HCT116 (cell line): ENCODE measurements at regions not wholly inside any gene's neighbourhood (a gene's known extent, or its start where the extent isn't known, plus 50 kb on each side); places are given as distances from the start of the nearest gene placed in this dataset.

Experiments
- ATAC-seq: fragments of 200-7000 bp; cut with Tn5 transposase; 2 replicates; pipeline ENCODE4 v1.9.1; 2020; ENCODE audit warnings: mild to moderate bottlenecking, moderate library complexity
- BruUV-seq: library from RNA; stranded (reverse); fragments of 400-500 nt; replicated peaks from 2 replicates; lab custom pipeline; 2021; lab: Mats Ljungman, UMichigan
- CTCF ChIA-PET: fragments of 300-600 bp; sonication (Branson Sonifier 250); formaldehyde crosslinking; loops from one replicate; lab custom pipeline; 2021; ENCODE audit warnings: antibody characterized with exemption; lab: Charles Lee
- POLR2A ChIA-PET: fragments of 300-600, 350-600 bp; sonication (Branson Sonifier 250); formaldehyde crosslinking; loops from one replicate; lab custom pipeline; 2021; ENCODE audit warnings: antibody characterized with exemption; lab: Charles Lee
- RAD21 ChIA-PET, 2 experiments: fragments of 300-600 bp; sonication (Branson Sonifier 250); formaldehyde crosslinking; loops; one replicate each; lab custom pipeline; 2023; ENCODE audit warnings: low total read pairs in 2 of 2; ENCODE audit not compliant: uncharacterized antibody in 2 of 2, unreplicated experiment in 2 of 2, low non-redundant PET in 1 of 2; lab: Charles Lee
- DNase-seq: peaks from one replicate; pipeline ENCODE4 v3.0.0-alpha.2; 2010; ENCODE audit warnings: low read depth, low spot score
- H2AFZ ChIP-seq: fragments of 200-600 bp; shearing (Covaris generic), sonication (generic); 2 replicates; pipeline ENCODE4 v1.6.1; 2017; ENCODE audit warnings: low read depth, mixed run types, mixed read lengths, antibody characterized with exemption, low read length; ENCODE audit not compliant: poor library complexity, severe bottlenecking
- H3K27ac ChIP-seq: 2 replicates; pipeline ENCODE4 v1.5.1; 2012; ENCODE audit warnings: low read depth, low read length
- H3K27me3 ChIP-seq: fragments of 200-600 bp; sonication (generic); 2 replicates; pipeline ENCODE4 v1.6.1; 2016; ENCODE audit warnings: mixed run types, low read length, mixed read lengths; ENCODE audit not compliant: insufficient read depth
- H3K36me3 ChIP-seq, 2 experiments: fragments of 200-500 bp in 1 of 2; fragments of 200-600 bp in 1 of 2; sonication (Bioruptor generic) in 1 of 2; sonication (generic) in 1 of 2; 2 replicates each; pipeline versions ENCODE4 v1.5.1 to v1.6.1; 2014 to 2016; ENCODE audit warnings: low read length in 2 of 2, inconsistent platforms in 1 of 2, mixed read lengths in 1 of 2, mixed run types in 1 of 2; ENCODE audit not compliant: insufficient read depth in 2 of 2, control insufficient read depth in 1 of 2
- H3K4me1 ChIP-seq, 2 experiments: fragments of 200-600 bp in 1 of 2; sonication (generic) in 1 of 2; 2 replicates each; pipeline versions ENCODE4 v1.5.1 to v1.6.1; 2012 to 2017; ENCODE audit warnings: low read length in 2 of 2, inconsistent platforms in 1 of 2, mild to moderate bottlenecking in 1 of 2, mixed read lengths in 1 of 2, mixed run types in 1 of 2, moderate library complexity in 1 of 2; ENCODE audit not compliant: insufficient read depth in 2 of 2, control insufficient read depth in 1 of 2
- H3K4me2 ChIP-seq: fragments of 200-600 bp; sonication (generic); 2 replicates; pipeline ENCODE4 v1.6.1; 2017; ENCODE audit warnings: mixed run types, low read length, mixed read lengths
- H3K4me3 ChIP-seq, 2 experiments: fragments of 200-600 bp in 1 of 2; sonication (generic) in 1 of 2; replicated peaks in 1 of 2; 2 replicates each; pipeline ENCODE4 v1.5.1; 2011 to 2016; ENCODE audit warnings: low read length in 2 of 2, control low read depth in 1 of 2, low read depth in 1 of 2, mild to moderate bottlenecking in 1 of 2, mixed read lengths in 1 of 2, mixed run types in 1 of 2
- H3K79me2 ChIP-seq: fragments of 200-600 bp; sonication (generic); 2 replicates; pipeline ENCODE4 v1.6.1; 2017; ENCODE audit warnings: mild to moderate bottlenecking, mixed run types, low read length, moderate library complexity, mixed read lengths; ENCODE audit not compliant: insufficient read depth
- H3K9ac ChIP-seq: fragments of 200-600 bp; sonication (generic); 2 replicates; pipeline ENCODE4 v1.6.1; 2016; ENCODE audit warnings: low read length, mixed read lengths
- H3K9me2 ChIP-seq: fragments of 200-600 bp; sonication (generic), shearing (Covaris generic); 2 replicates; pipeline ENCODE4 v1.6.1; 2017; ENCODE audit warnings: mixed run types, mild to moderate bottlenecking, moderate library complexity; ENCODE audit not compliant: insufficient read depth
- H3K9me3 ChIP-seq, 2 experiments: fragments of 200-500 bp in 1 of 2; fragments of 200-600 bp in 1 of 2; sonication (Bioruptor generic) in 1 of 2; sonication (generic) in 1 of 2; 2 replicates each; pipeline ENCODE4 v1.6.1; 2014 to 2017; ENCODE audit warnings: low read length in 2 of 2, mixed read lengths in 2 of 2, inconsistent platforms in 1 of 2, low read depth in 1 of 2, mild to moderate bottlenecking in 1 of 2, mixed run types in 1 of 2, moderate library complexity in 1 of 2; ENCODE audit not compliant: control insufficient read depth in 1 of 2, insufficient read depth in 1 of 2
- H4K20me1 ChIP-seq: fragments of 200-600 bp; sonication (generic), shearing (Covaris generic); 2 replicates; pipeline ENCODE4 v1.6.1; 2017; ENCODE audit warnings: mixed run types, mild to moderate bottlenecking, moderate library complexity; ENCODE audit not compliant: insufficient read depth
- CBX3 ChIP-seq: IDR thresholded peaks from 2 replicates; pipeline ENCODE4 v1.6.1; 2012; ENCODE audit warnings: low read depth
- CEBPB ChIP-seq: IDR thresholded peaks from 2 replicates; pipeline ENCODE4 v1.6.1; 2012; ENCODE audit warnings: low read depth
- EGR1 ChIP-seq: IDR thresholded peaks from 2 replicates; pipeline ENCODE4 v1.6.1; 2012; ENCODE audit warnings: low read depth
- ELF1 ChIP-seq: IDR thresholded peaks from 2 replicates; pipeline ENCODE4 v1.6.1; 2012; ENCODE audit warnings: low read depth, borderline replicate concordance
- EZH2 ChIP-seq: fragments of 200-600 bp; sonication (generic); IDR thresholded peaks from 2 replicates; pipeline ENCODE4 v1.6.1; 2017; ENCODE audit warnings: antibody characterized with exemption, mixed run types
- EZH2phosphoT487 ChIP-seq: fragments of 200-600 bp; IDR thresholded peaks from 2 replicates; pipeline ENCODE4 v1.6.1; 2018; ENCODE audit warnings: antibody characterized with exemption, borderline replicate concordance
- JUND ChIP-seq: IDR thresholded peaks from 2 replicates; pipeline ENCODE4 v1.6.1; 2012
- RAD21 ChIP-seq: IDR thresholded peaks from 2 replicates; pipeline ENCODE4 v1.6.1; 2012; ENCODE audit warnings: low read depth, mild to moderate bottlenecking
- ZFX ChIP-seq: fragments of 450-650 bp; IDR thresholded peaks from 2 replicates; pipeline ENCODE4 v1.6.1; 2017
- intact Hi-C: fragments of 100-400 bp; cut with micrococcal nuclease; formaldehyde crosslinking; loops from 2 replicates; pipeline ENCODE4 v1.10.0; 2022
- TF ChIP-seq, protein P1 (sequence below): IDR thresholded peaks from 2 replicates; pipeline ENCODE4 v1.6.1; 2011; ENCODE audit warnings: mild to moderate bottlenecking, low read length, moderate library complexity; ENCODE audit not compliant: insufficient replicate concordance; ENCODE audit errors: extremely low read depth
- TF ChIP-seq, protein P2 (sequence below): IDR thresholded peaks from 2 replicates; pipeline ENCODE4 v1.6.1; 2012; ENCODE audit warnings: low read depth

DNA sequence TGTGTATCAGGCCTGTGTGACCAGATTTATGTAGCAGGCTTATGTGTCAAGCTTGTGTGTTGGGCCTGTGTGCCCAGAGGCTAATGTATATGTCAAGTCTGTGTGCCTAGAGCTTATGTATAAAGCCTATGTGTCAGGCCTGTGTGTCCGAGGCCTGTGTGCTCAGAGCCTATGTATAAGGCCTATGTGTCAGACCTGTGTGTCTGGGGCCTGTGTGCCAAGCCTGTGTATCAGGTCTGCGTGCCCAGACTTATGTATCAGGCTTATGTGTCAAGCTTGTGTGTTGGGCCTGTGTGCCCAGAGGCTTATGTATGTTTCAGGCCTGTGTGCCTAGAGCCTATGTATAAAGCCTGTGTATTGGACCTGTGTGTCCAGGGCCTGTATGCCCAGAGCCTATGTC, 249.3 kb upstream of the AVPR1A start:
- no peak overlapping the region for H3K27ac ChIP-seq
- no peaks in the 10 kb centered on the region for H3K9me3 ChIP-seq
- CTCF ChIA-PET: no interaction called here
- H3K36me3 ChIP-seq: no peaks in the 10 kb centered on the region
- ATAC-seq (0 out of 2 replicates have a peak, but pooled peaks have one; percentile 27), DNase-seq (no peak)
- 0 out of 2 replicates have a peak, but pooled peaks have one; percentile 1 for TF ChIP-seq ZFX
- TF ChIP-seq, protein P1, sequence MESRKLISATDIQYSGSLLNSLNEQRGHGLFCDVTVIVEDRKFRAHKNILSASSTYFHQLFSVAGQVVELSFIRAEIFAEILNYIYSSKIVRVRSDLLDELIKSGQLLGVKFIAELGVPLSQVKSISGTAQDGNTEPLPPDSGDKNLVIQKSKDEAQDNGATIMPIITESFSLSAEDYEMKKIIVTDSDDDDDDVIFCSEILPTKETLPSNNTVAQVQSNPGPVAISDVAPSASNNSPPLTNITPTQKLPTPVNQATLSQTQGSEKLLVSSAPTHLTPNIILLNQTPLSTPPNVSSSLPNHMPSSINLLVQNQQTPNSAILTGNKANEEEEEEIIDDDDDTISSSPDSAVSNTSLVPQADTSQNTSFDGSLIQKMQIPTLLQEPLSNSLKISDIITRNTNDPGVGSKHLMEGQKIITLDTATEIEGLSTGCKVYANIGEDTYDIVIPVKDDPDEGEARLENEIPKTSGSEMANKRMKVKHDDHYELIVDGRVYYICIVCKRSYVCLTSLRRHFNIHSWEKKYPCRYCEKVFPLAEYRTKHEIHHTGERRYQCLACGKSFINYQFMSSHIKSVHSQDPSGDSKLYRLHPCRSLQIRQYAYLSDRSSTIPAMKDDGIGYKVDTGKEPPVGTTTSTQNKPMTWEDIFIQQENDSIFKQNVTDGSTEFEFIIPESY: no peak
- no peak for TF ChIP-seq RAD21
- no peak for TF ChIP-seq EZH2
- TF ChIP-seq CEBPB: no peak
- BruUV-seq: no TSS peak
- no peaks in the 10 kb centered on the region for H3K27me3 ChIP-seq
- no peak overlapping the region for H3K9ac ChIP-seq
- RAD21 ChIA-PET: no interaction called here
- intact Hi-C loops: no loop called here
- no peaks in the 10 kb centered on the region for H3K9me2 ChIP-seq
- H3K4me2 ChIP-seq: no peak overlapping the region
- no peaks in the 10 kb centered on the region for H4K20me1 ChIP-seq
- H3K4me1 ChIP-seq: no peaks in the 10 kb centered on the region
- POLR2A ChIA-PET: no interaction called here
- H2AFZ ChIP-seq: no peak overlapping the region
- no peaks in the 10 kb centered on the region for H3K79me2 ChIP-seq
- H3K4me3 ChIP-seq: no peak overlapping the region

DNA sequence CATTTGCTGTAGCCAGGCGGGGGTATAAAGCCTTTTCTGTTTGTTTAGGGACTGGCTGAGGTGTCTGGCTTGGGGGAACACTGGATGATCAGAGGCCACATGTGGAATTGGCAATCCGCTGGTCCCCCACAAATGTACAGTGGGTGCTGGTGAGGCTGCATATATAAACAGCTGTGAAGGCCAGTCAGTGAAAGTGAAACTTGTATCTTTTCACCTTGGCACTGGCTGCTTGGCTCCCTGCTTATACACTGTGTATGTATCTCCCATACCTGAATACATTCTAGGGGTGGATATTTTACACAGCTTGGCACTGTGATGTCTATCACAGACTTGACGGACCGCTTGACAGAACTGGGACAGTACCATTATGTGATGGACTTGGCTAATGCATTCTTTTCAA, 246.8 kb upstream of the AVPR1A start:
- POLR2A ChIA-PET: no interaction called here
- intact Hi-C loops: no loop called here
- no TSS peak for BruUV-seq
- ATAC-seq: no peak
- CTCF ChIA-PET: no interaction called here
- RAD21 ChIA-PET: no interaction called here
- Histone ChIP-seq H3K27me3 (no peaks in the 10 kb centered on the region), H3K9ac (no peak overlapping the region), H3K4me1 (no peaks in the 10 kb centered on the region), H3K36me3 (no peaks in the 10 kb centered on the region)
- TF ChIP-seq, protein P2, sequence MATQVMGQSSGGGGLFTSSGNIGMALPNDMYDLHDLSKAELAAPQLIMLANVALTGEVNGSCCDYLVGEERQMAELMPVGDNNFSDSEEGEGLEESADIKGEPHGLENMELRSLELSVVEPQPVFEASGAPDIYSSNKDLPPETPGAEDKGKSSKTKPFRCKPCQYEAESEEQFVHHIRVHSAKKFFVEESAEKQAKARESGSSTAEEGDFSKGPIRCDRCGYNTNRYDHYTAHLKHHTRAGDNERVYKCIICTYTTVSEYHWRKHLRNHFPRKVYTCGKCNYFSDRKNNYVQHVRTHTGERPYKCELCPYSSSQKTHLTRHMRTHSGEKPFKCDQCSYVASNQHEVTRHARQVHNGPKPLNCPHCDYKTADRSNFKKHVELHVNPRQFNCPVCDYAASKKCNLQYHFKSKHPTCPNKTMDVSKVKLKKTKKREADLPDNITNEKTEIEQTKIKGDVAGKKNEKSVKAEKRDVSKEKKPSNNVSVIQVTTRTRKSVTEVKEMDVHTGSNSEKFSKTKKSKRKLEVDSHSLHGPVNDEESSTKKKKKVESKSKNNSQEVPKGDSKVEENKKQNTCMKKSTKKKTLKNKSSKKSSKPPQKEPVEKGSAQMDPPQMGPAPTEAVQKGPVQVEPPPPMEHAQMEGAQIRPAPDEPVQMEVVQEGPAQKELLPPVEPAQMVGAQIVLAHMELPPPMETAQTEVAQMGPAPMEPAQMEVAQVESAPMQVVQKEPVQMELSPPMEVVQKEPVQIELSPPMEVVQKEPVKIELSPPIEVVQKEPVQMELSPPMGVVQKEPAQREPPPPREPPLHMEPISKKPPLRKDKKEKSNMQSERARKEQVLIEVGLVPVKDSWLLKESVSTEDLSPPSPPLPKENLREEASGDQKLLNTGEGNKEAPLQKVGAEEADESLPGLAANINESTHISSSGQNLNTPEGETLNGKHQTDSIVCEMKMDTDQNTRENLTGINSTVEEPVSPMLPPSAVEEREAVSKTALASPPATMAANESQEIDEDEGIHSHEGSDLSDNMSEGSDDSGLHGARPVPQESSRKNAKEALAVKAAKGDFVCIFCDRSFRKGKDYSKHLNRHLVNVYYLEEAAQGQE: no peak
- TF ChIP-seq CBX3: no peak
- TF ChIP-seq CEBPB: no peak
- no peak for TF ChIP-seq JUND
- TF ChIP-seq EGR1: no peak
- no peak for TF ChIP-seq ELF1
- no peak for TF ChIP-seq RAD21
- TF ChIP-seq EZH2phosphoT487: no peak
- TF ChIP-seq, protein P1: no peak
- TF ChIP-seq, all 23 proteins: peak for 0
- Histone ChIP-seq H3K9me3 (no peaks in the 10 kb centered on the region), H3K4me3 (no peak overlapping the region), H2AFZ (no peak overlapping the region), H3K4me2 (no peak overlapping the region), H3K79me2 (no peaks in the 10 kb centered on the region), H3K27ac (no peak overlapping the region), H3K9me2 (no peaks in the 10 kb centered on the region), H4K20me1 (no peaks in the 10 kb centered on the region)
- no peak for DNase-seq
